ENCODE measurements at regions not wholly inside any gene's neighbourhood (a gene's known extent, or its start where the extent isn't known, plus 50 kb on each side); places are given as distances from the start of the nearest gene placed in this dataset.
"Not testable (repeated sequence)": the region's sequence is repeated elsewhere in the genome, so short reads cannot be mapped to it uniquely, and the experiment has no call there.

DNA sequence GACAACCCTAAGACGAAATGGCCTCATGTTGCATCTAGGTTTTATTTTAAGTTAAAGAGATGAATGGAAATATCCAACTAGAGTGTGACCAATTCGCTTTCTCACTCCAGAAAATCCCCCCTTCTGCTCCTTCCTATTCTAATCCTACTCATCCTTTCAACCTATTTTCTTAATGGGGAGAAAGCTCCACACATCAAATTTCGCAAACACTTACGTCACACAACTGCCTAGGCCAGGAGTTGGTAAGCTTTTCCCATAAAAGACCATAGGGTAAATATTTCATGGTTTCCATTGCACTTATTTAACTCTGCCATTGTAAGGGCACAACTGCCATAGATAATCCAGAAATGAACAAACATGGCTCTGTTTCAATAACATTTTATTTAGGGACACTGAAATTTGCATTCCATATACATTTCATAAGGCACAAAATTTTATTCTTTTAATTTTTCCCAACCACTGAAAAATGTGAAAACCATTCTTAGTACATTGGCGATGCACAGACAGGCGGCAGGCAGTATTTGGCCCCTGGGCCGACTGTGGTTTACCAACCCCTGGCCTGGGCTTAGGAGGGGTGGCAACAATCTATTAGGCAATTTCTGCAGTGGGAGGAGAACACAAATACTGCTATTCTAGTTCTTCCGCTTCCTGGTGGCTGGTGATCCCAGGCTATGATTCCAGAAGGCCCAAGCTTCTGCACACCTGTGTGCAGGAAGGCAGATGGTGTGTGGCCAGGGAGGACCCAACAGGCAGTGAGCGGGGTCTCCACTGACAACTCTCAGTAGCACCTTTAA lies 67.2 kb upstream of the FOXN3 start:
- DNase-seq: no peak

DNA sequence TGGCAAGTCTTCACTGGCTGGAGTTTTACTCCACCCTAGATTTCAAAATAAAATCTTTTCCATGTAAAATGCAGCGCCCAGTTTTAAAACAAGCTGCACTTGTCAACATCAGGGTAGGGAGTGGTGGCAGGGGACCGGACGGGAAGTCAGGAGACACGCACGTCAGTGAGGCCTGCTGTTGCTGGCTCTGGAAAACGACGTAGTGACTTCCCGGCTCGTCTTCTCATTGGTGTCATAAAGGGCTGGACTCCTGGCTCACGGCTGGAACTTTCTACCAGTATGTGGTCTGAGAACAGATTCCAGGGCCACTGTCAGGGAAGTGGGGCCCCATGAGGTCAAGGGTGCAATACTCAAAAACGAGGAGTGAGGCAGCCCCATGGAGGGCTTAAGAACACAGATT lies 64.2 kb upstream of the FOXN3 start:
- no peak for DNase-seq

DNA sequence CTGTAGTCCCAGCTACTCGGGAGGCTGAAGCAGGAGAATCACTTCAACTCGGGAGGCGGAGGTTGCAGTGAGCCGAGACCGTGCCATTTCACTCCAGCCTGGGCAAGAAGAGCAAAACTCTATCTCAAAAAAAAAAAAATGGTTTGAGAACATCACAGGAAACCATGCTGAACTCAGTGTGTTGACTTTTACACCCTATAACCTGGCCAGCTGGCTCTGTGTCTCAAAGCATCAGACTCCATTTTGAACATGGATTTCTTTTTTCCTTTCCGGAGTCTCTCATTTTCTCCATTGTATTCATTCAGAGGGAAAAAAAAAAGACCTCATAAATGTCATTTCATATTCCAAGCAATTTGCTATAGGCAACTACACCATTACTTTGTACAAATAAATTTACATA lies 63.2 kb upstream of the FOXN3 start:
- DNase-seq: no peak

DNA sequence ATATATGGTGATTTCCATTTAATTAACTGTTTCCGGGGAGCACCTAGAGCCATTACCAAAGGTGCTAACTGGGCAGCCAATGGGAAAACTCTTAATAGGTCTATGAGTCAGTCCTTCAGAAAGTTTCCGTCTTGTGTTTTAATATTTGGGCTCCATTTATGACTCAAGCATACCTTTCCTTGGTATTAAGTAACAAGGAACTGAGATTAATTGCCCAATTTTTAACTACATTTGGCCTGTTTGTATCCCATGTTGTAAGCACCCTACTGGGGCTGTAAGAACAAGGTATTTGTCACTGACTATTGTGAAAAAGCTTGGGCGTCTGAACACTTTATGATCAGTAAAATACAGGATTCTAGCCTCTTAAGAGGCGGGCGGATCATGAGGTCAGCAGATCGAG lies 62.8 kb upstream of the FOXN3 start:
- DNase-seq: no peak

DNA sequence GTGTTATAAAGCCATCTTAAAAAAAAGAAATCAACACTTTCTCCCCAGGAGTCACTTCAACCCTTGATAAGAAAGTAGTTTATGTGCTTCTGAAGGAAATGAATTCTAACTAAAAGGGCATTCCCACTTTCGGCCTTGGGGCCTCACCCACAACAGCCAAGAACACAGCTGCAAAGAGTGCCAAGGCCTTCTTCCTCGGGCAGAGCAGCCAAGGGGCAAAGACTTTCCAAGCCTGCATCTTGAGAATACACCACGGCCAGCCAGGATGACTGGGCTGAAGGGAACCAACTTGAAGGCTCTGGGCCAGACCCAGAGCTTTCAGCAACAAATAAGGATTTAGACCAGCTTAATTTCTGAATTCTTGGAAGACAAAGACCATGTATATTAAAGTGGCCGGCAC lies 60.4 kb upstream of the FOXN3 start:
- no peak for DNase-seq

DNA sequence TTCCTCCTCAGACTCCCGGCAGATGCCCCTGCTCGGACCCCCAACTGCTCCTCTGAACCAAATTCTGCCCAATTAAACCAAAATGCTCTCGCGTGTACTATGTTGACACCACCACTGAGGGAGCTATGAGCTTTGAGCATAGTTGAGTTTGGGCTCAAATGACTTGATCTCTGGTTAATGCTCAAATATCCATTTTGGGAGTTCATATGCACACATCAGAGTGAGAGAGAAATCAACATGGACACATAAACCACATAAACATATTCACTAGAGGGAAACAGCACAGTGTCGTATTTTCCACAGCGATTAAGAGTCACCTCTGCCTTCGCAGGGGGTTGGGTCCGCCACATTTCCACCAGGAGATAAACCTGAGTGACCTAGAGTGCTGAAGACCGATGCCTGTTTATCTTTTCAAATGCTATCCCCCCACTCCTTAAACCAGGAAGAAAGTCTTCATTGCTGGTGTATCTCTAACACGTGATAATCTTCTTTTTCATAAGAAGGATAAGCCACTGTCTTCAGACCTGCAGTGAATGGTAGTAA lies 59.4 kb upstream of the FOXN3 start:
- no peak for DNase-seq

DNA sequence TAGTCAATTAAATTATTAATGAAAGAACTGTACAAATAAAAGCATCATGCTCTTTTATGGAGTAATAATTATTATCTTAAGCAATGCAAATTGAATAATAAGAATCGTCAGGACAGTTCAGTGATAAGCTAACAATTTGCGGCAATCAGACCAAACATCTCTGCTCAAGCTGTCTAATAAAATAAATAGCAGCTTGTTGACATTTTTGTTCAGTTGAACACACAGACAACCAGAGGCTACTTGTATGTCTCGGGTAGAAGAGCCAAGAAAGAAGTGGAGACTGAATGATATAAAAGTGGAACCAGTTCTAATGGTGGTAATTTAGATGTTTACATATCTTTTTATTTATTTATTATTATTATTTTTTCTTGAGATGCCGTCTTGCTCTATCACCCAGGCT lies 57.4 kb upstream of the FOXN3 start:
- no peak for DNase-seq

DNA sequence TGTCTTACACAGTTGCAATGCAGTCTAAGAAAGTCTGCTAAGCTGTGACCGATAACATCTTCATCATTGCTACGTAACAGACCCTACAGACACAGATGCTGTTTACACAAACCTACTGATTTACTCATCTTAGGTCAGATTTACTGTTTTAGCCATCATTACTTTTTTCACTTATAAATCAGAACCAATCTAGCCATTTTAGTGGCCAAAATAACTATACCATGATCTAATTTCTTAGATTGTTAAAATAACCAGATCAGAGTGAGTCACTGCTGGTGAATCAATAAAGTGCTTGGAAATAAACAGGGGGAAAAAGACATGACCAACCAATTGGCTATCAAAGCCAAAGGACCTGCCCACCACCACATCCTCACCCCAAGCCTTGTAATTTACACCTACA lies 57.0 kb upstream of the FOXN3 start:
- no peak for DNase-seq

DNA sequence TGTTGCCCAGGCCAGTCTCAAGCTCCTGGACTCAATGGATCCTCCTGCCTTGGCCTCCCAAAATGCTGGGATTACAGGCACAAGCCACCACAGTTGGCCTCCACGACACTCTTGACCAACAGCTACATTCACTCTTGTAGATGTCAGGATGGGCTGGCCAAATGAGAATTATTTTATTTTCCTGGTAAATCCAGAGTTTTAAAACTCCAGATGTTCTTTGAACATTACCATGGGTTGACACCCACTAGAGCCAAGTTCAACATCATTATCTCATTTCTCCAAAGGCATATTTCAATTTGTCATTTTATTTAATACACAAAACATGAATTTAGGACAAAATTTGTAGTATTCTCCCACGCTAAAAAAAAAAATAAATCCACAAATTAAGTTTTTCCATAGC lies 56.5 kb upstream of the FOXN3 start:
- DNase-seq: no peak

DNA sequence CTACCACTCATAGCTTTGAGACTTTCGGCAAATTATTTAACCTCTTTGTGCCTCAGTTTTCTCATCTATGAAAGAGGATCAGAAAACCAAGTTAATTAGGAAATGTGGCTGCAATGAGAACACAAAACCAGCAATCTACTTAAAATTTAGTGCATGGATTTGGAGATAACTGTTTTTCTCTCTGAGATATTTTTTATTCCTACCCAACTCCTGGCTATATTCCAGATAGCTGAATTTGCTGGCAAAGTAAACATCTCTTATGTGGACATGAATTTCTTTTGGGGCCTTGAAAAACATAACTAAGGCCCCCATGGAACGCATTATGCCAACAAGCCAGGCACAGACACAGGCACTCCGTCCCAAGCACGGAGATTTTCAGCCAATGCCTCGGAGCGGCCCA lies 53.4 kb upstream of the FOXN3 start:
- DNase-seq: no peak

DNA sequence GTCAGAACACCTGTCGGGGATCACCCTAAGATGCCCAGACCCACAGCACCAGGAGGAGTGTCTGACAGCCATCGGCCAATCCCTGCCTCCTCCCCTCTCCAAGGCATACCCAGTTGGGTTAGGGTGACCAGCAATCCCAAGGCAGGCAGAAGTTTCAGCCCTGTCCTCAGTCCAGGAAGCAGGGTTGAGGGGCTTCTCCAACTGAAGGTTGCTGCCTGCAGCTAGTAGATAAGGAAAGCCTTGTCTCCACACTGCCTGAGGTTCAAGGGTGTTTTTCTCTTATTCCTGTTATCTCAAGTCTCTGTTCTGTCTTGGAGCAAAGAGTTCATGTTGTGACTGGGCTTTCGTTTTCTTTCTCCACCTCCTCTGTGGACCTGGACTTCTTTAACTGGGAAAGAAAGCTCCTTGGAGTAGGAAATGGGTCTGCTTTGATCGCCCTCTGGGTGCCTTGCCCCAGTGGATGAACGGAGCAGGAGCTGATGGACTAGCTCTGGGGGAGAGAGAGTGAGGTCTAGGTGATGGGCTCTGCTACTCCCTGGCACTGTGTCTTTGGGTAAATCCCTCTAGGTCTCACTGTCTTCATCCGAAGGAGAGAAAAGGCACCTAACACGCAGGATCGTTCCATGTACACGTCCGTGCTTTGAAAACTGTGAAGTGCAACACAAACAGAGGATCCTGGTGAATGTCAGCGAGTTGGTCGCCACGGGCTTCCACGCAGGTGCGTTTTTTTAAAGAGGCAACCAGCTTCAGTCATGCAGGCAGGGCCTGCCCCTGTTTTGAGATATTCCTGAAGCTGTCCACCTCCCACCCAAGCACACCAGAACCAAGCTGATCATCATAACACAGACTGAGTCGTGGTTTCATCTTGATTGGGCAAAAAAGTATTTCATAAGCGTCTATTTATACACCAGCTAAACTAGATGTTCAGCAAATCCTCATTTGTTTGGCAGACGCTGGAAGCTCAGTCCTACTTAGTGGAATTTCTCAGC lies 52.5 kb upstream of the FOXN3 start:
- no peak for DNase-seq

DNA sequence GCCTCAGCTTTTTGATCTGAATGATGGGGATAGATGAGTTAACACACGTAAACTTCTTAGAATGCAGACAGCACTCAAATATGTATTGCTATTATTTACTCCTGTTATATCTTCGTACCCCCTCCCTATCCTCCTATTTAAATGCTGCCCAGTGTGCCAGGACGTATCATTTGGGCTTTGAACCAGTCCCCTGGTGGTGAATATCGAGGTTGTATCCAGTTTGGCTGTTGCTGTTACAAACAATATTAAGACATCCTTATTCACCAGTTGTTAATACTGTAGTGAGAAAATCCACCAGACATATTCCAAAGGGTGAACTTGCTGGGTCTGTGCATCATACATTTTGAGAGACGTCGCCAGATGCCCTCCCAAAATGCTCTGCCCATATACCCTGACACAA lies 51.5 kb upstream of the FOXN3 start:
- no peak for DNase-seq

DNA sequence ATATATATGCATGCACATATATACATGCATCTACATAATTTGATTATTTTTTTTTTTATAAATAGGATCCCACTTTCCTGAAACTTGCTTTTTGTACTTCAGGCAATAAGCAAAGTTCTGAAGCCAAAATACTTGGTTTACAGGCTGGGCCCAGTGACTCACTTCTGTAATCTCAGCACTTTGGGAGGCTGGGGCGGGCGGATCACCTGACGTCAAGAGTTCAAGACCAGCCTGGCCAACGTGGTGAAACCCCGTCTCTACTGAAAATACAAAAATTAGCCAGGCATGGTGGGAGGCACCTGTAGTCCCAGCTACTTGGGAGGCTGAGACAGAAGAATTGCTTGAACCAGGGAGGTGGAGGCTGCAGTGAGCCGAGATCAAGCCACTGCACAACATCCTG lies 51.0 kb upstream of the FOXN3 start:
- DNase-seq: not testable (repeated sequence)

DNA sequence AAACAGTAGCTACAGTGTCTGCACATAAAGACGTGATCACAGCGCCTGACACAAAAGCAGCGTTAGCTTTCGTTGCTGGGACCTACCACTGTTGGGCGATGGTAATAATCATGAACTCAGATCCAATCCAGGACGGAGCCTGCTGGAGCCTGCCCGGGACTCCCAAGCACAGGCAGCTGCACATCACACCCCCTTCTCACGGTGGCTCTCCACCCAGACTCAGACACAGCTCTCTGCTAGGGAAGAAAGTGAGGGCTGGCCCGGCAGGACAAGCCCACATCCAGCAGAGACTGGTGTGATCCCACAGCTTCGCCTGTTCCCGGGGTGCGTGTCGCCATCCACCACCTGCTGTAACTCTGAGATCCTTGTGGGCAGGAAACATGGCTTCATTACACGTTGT lies 49.9 kb upstream of the FOXN3 start:
- no peak for DNase-seq
